ENCODE measurements at regions not wholly inside any gene's neighbourhood (a gene's known extent, or its start where the extent isn't known, plus 50 kb on each side); places are given as distances from the start of the nearest gene placed in this dataset.

DNA sequence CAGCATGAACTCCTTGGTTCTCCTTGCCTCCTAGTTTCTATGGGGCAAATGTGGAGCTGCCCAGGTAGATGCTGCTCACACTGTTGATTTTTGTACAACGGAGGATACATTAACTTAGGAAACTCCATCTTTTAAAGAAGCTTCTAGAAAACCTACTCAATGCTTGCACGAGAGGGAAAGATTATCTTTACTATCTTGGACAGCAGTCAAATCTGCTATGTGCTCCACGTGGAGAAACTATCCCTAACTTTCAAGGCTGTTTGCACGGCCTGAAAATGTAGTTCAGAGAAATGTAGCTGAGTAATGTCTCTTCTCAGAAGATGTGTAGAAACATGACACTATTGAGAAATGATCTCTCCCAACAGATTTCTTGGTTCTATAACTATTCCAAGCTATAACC, 1530.9 kb upstream of the PABPC4L start:
- intact Hi-C loops (cut with micrococcal nuclease), result no loop called here
- WGBS (ENCODE audit: insufficient coverage), result 100% methylated on average over 1 of the region's 4 CpGs
- H3K27me3 ChIP-seq (ENCODE audit: control insufficient read depth in 2 of 2, insufficient read depth in 2 of 2, low read length in 2 of 2), result no peaks in the 10 kb centered on the region
- H3K4me1 ChIP-seq (ENCODE audit: control insufficient read depth in 1 of 2, insufficient read depth in 2 of 2, low read length in 2 of 2), result no peaks in the 10 kb centered on the region
- H3K79me2 ChIP-seq (ENCODE audit: insufficient read depth, low read length), result no peaks in the 10 kb centered on the region
- H3K4me2 ChIP-seq (replicated peaks; ENCODE audit: extremely low read depth, low read length, poor library complexity, severe bottlenecking), result no peak overlapping the region
- Mint-ChIP-seq H3K9me3 (no peaks in the 10 kb centered on the region), H3K4me1 (no peaks in the 10 kb centered on the region), H3K4me3 (no peak overlapping the region), H3K27me3 (ENCODE audit: low read depth in 3 of 3) (no peaks in the 10 kb centered on the region), H3K36me3 (no peaks in the 10 kb centered on the region), H3K27ac (no peak overlapping the region)
- H4K20me1 ChIP-seq (ENCODE audit: insufficient read depth, low read length), result no peaks in the 10 kb centered on the region
- no peak overlapping the region for H3K27ac ChIP-seq (ENCODE audit: low read depth in 1 of 2, low read length in 2 of 2)
- H2AFZ ChIP-seq (ENCODE audit: insufficient read depth, low read depth, low read length, poor library complexity, severe bottlenecking), result no peak overlapping the region
- DNase-seq, result no peak
- no peak overlapping the region for H3K9ac ChIP-seq (ENCODE audit: insufficient read depth, low read length, poor library complexity, severe bottlenecking)
- TF ChIP-seq, protein P1, sequence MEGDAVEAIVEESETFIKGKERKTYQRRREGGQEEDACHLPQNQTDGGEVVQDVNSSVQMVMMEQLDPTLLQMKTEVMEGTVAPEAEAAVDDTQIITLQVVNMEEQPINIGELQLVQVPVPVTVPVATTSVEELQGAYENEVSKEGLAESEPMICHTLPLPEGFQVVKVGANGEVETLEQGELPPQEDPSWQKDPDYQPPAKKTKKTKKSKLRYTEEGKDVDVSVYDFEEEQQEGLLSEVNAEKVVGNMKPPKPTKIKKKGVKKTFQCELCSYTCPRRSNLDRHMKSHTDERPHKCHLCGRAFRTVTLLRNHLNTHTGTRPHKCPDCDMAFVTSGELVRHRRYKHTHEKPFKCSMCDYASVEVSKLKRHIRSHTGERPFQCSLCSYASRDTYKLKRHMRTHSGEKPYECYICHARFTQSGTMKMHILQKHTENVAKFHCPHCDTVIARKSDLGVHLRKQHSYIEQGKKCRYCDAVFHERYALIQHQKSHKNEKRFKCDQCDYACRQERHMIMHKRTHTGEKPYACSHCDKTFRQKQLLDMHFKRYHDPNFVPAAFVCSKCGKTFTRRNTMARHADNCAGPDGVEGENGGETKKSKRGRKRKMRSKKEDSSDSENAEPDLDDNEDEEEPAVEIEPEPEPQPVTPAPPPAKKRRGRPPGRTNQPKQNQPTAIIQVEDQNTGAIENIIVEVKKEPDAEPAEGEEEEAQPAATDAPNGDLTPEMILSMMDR (IDR thresholded peaks at IDR 0.05), result no peak
- no peak overlapping the region for H3K4me3 ChIP-seq (replicated peaks in 1 of 3; ENCODE audit: low read depth in 2 of 3, low read length in 3 of 3)
- H3K36me3 ChIP-seq (replicated peaks in 1 of 2; ENCODE audit: control insufficient read depth in 1 of 2, insufficient read depth in 2 of 2, low read length in 2 of 2), result no peaks in the 10 kb centered on the region
- no peaks in the 10 kb centered on the region for H3K9me3 ChIP-seq (replicated peaks in 1 of 2; ENCODE audit: control insufficient read depth in 1 of 2, insufficient read depth in 1 of 2, low read length in 2 of 2)

GRCh38 chr4:135731682-135732081, 1530.1 kb upstream of the PABPC4L start:
- Histone ChIP-seq H3K79me2 (ENCODE audit: insufficient read depth, low read length) (no peaks in the 10 kb centered on the region), H3K27me3 (ENCODE audit: control insufficient read depth in 2 of 2, insufficient read depth in 2 of 2, low read length in 2 of 2) (no peaks in the 10 kb centered on the region), H4K20me1 (ENCODE audit: insufficient read depth, low read length) (no peaks in the 10 kb centered on the region), H3K4me1 (ENCODE audit: control insufficient read depth in 1 of 2, insufficient read depth in 2 of 2, low read length in 2 of 2) (no peaks in the 10 kb centered on the region), H3K9me3 (replicated peaks in 1 of 2; ENCODE audit: control insufficient read depth in 1 of 2, insufficient read depth in 1 of 2, low read length in 2 of 2) (no peaks in the 10 kb centered on the region), H3K4me3 (replicated peaks in 1 of 3; ENCODE audit: low read depth in 2 of 3, low read length in 3 of 3) (no peak overlapping the region), H2AFZ (ENCODE audit: insufficient read depth, low read depth, low read length, poor library complexity, severe bottlenecking) (no peak overlapping the region), H3K36me3 (replicated peaks in 1 of 2; ENCODE audit: control insufficient read depth in 1 of 2, insufficient read depth in 2 of 2, low read length in 2 of 2) (no peaks in the 10 kb centered on the region), H3K4me2 (replicated peaks; ENCODE audit: extremely low read depth, low read length, poor library complexity, severe bottlenecking) (no peak overlapping the region), H3K27ac (ENCODE audit: low read depth in 1 of 2, low read length in 2 of 2) (no peak overlapping the region), H3K9ac (ENCODE audit: insufficient read depth, low read length, poor library complexity, severe bottlenecking) (no peak overlapping the region)
- DNase-seq, result no peak
- WGBS (ENCODE audit: insufficient coverage), result no CpG with 5 or more reads among the region's 2 CpGs
- TF ChIP-seq, protein P1 (IDR thresholded peaks at IDR 0.05), result no peak
- H3K36me3 Mint-ChIP-seq, result no peaks in the 10 kb centered on the region
- no peaks in the 10 kb centered on the region for H3K27me3 Mint-ChIP-seq (ENCODE audit: low read depth in 3 of 3)
- no peak overlapping the region for H3K4me3 Mint-ChIP-seq
- no peaks in the 10 kb centered on the region for H3K4me1 Mint-ChIP-seq
- H3K27ac Mint-ChIP-seq, result no peak overlapping the region
- H3K9me3 Mint-ChIP-seq, result peaks cover 0 to 2% (median 0%) of the 10 kb centered on the region in 7 donors
- intact Hi-C loops (cut with micrococcal nuclease), result no loop called here
